ENCODE measurements at regions not wholly inside any gene's neighbourhood (a gene's known extent, or its start where the extent isn't known, plus 50 kb on each side); places are given as distances from the start of the nearest gene placed in this dataset.
"Not testable (repeated sequence)": the region's sequence is repeated elsewhere in the genome, so short reads cannot be mapped to it uniquely, and the experiment has no call there.

GRCh38 chr1:60694980-60695379 is 387.4 kb upstream of the NFIA start:
- H3K4me3 ChIP-seq (ENCODE audit: low read depth, low read length, poor library complexity, severe bottlenecking): no peak overlapping the region
- H3K27ac ChIP-seq (ENCODE audit: low read depth, low read length, poor library complexity, severe bottlenecking): no peak overlapping the region
- H3K4me1 ChIP-seq (ENCODE audit: insufficient read depth, low read length, poor library complexity, severe bottlenecking): no peaks in the 10 kb centered on the region
- H3K9me2 ChIP-seq (ENCODE audit: insufficient read depth, low read length): no peaks in the 10 kb centered on the region
- H3K9me3 ChIP-seq (ENCODE audit: low read length): no peaks in the 10 kb centered on the region
- H3K79me2 ChIP-seq (ENCODE audit: insufficient read depth, low read depth, low read length): no peaks in the 10 kb centered on the region
- intact Hi-C loops (cut with micrococcal nuclease; ENCODE audit: unreplicated experiment): no loop called here
- H3K4me2 ChIP-seq (ENCODE audit: low read length): no peak overlapping the region
- no peaks in the 10 kb centered on the region for H4K20me1 ChIP-seq (ENCODE audit: insufficient read depth, low read length)
- no peak for DNase-seq (ENCODE audit: low spot score)
- TF ChIP-seq CTCF (conservative IDR thresholded peaks at IDR 0.05; ENCODE audit: low read length) (no peak), EZH2phosphoT487 (IDR thresholded peaks at IDR 0.05; ENCODE audit: borderline replicate concordance, low read depth, low read length) (no peak)
- no TSS peak for BruUV-seq (replicated peaks)
- ChIA-PET POLR2A (no interaction called here), CTCF (ENCODE audit: unreplicated experiment) (no interaction called here)
- no peak overlapping the region for H2AFZ ChIP-seq (ENCODE audit: low read length)
- H3K36me3 ChIP-seq (ENCODE audit: insufficient read depth, low read length): no peaks in the 10 kb centered on the region

GRCh38 chr1:60692031-60692430 is 390.3 kb upstream of the NFIA start:
- no peaks in the 10 kb centered on the region for H3K9me3 ChIP-seq (ENCODE audit: low read length)
- DNase-seq (ENCODE audit: low spot score): no peak
- no peak for TF ChIP-seq EZH2phosphoT487 (IDR thresholded peaks at IDR 0.05; ENCODE audit: borderline replicate concordance, low read depth, low read length)
- no peak for TF ChIP-seq CTCF (conservative IDR thresholded peaks at IDR 0.05; ENCODE audit: low read length)
- H3K4me1 ChIP-seq (ENCODE audit: insufficient read depth, low read length, poor library complexity, severe bottlenecking): no peaks in the 10 kb centered on the region
- H3K4me3 ChIP-seq (ENCODE audit: low read depth, low read length, poor library complexity, severe bottlenecking): no peak overlapping the region
- no peak overlapping the region for H3K27ac ChIP-seq (ENCODE audit: low read depth, low read length, poor library complexity, severe bottlenecking)
- no peak overlapping the region for H2AFZ ChIP-seq (ENCODE audit: low read length)
- no peaks in the 10 kb centered on the region for H3K79me2 ChIP-seq (ENCODE audit: insufficient read depth, low read depth, low read length)
- no TSS peak for BruUV-seq (replicated peaks)
- H3K9me2 ChIP-seq (ENCODE audit: insufficient read depth, low read length): no peaks in the 10 kb centered on the region
- no peaks in the 10 kb centered on the region for H4K20me1 ChIP-seq (ENCODE audit: insufficient read depth, low read length)
- ChIA-PET CTCF (ENCODE audit: unreplicated experiment) (no interaction called here), POLR2A (no interaction called here)
- no peaks in the 10 kb centered on the region for H3K36me3 ChIP-seq (ENCODE audit: insufficient read depth, low read length)
- intact Hi-C loops (cut with micrococcal nuclease; ENCODE audit: unreplicated experiment): no loop called here
- H3K4me2 ChIP-seq (ENCODE audit: low read length): no peak overlapping the region

- H3K4me2 ChIP-seq (ENCODE audit: low read length); H3K4me3 ChIP-seq (ENCODE audit: low read depth, low read length, poor library complexity, severe bottlenecking); intact Hi-C loops (cut with micrococcal nuclease; ENCODE audit: unreplicated experiment); H2AFZ ChIP-seq (ENCODE audit: low read length); DNase-seq (ENCODE audit: low spot score); H3K36me3 ChIP-seq (ENCODE audit: insufficient read depth, low read length); H3K79me2 ChIP-seq (ENCODE audit: insufficient read depth, low read depth, low read length); H3K4me1 ChIP-seq (ENCODE audit: insufficient read depth, low read length, poor library complexity, severe bottlenecking); BruUV-seq (replicated peaks); H3K27ac ChIP-seq (ENCODE audit: low read depth, low read length, poor library complexity, severe bottlenecking); H3K9me2 ChIP-seq (ENCODE audit: insufficient read depth, low read length); H3K9me3 ChIP-seq (ENCODE audit: low read length); H4K20me1 ChIP-seq (ENCODE audit: insufficient read depth, low read length); CTCF ChIA-PET (ENCODE audit: unreplicated experiment): not testable (repeated sequence)
- POLR2A ChIA-PET: interaction anchor here (0.8 kb wide), 1 partner anchor 14 kb away, joined by 3 read pairs; no protein-coding TSS in a partner anchor
These were observed 394.1 kb upstream of the NFIA start for GRCh38 chr1:60688221-60688620.

Data from OCI-LY7 (cell line).